ENCODE measurements at regions not wholly inside any gene's neighbourhood (a gene's known extent, or its start where the extent isn't known, plus 50 kb on each side); places are given as distances from the start of the nearest gene placed in this dataset.

DNA sequence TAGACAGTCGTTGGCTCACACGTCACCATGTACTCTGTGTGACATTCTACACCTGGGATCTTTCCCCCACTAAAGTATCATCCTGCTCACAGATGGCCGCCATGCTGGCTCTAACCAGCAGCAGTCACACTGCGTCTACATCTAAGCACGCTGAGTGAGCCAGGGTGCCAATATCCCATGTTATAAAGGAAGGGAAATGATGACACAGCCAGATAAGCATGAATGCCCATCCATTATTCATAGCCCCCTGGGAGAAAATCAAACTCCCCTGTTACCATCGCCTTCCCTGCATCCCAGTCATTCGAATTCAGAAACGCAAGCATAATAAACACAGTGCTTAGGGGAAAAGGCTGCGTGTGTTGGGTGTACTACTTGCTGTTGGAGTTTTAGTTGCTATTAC is 698.2 kb upstream of the AUTS2 start:
- Histone ChIP-seq H3K27me3 (ENCODE audit: control insufficient read depth in 1 of 2, insufficient read depth in 2 of 2, low read length in 2 of 2) (no peaks in the 10 kb centered on the region), H3K36me3 (ENCODE audit: control insufficient read depth in 1 of 2, insufficient read depth in 2 of 2, low read length in 2 of 2) (no peaks in the 10 kb centered on the region), H3K4me1 (ENCODE audit: control insufficient read depth in 1 of 2, insufficient read depth in 2 of 2, low read length in 2 of 2) (no peaks in the 10 kb centered on the region), H3K9ac (ENCODE audit: low read depth in 1 of 2, low read length in 2 of 2) (no peak overlapping the region), H3K4me3 (ENCODE audit: low read depth in 1 of 2, low read length in 2 of 2) (no peak overlapping the region), H3K27ac (ENCODE audit: low read depth, low read length) (no peak overlapping the region), H3K9me3 (ENCODE audit: control insufficient read depth in 1 of 2, low read length in 2 of 2) (peaks cover 0 to 3% of the 10 kb centered on the region in 2 donors)

DNA sequence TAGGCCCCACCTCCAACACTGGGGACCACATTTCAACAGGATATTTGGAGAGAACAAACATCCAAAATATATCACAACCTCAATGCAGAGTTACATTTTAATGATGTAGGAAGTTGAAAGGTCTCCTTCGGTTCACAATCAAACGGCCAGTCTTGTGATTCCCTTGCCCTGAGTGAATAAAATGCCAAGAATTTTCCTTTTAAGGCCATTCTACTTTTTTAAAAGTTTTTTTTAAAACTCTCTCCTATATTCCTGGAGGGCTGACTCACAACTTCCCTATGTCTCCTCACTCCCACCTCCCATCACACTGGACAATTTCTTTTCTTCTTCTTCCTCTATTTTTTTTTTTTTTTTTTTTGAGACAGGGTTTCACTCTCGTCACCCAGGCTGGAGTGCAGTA is 693.6 kb upstream of the AUTS2 start:
- Histone ChIP-seq H3K4me3 (ENCODE audit: low read depth in 1 of 2, low read length in 2 of 2) (no peak overlapping the region), H3K27ac (ENCODE audit: low read depth, low read length) (no peak overlapping the region), H3K9me3 (ENCODE audit: control insufficient read depth in 1 of 2, low read length in 2 of 2) (peaks cover 0 to 3% of the 10 kb centered on the region in 2 donors), H3K36me3 (ENCODE audit: control insufficient read depth in 1 of 2, insufficient read depth in 2 of 2, low read length in 2 of 2) (no peaks in the 10 kb centered on the region), H3K9ac (ENCODE audit: low read depth in 1 of 2, low read length in 2 of 2) (no peak overlapping the region), H3K4me1 (ENCODE audit: control insufficient read depth in 1 of 2, insufficient read depth in 2 of 2, low read length in 2 of 2) (no peaks in the 10 kb centered on the region), H3K27me3 (ENCODE audit: control insufficient read depth in 1 of 2, insufficient read depth in 2 of 2, low read length in 2 of 2) (no peaks in the 10 kb centered on the region)

DNA sequence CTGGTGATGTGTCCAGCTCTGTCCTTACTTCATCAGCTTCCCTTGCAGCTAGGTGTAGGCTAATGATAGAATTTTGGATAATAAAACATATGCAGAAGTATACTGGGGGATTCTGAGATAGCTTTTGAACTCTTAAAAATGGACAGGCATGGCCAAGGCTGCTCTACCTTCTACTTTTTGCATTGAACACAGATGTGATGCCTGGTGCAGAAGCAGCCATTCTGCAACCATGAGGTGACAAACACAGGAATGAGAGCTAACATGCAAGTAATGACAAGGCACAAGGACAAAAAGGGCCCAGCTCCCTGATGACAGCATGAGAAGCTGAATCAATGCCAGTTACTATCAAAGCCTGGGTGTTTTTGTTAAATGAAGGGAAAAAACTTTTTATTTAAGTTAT is 686.5 kb upstream of the AUTS2 start:
- no peaks in the 10 kb centered on the region for H3K9me3 ChIP-seq (ENCODE audit: control insufficient read depth in 1 of 2, low read length in 2 of 2)
- no peaks in the 10 kb centered on the region for H3K36me3 ChIP-seq (ENCODE audit: control insufficient read depth in 1 of 2, insufficient read depth in 2 of 2, low read length in 2 of 2)
- no peak overlapping the region for H3K27ac ChIP-seq (ENCODE audit: low read depth, low read length)
- no peaks in the 10 kb centered on the region for H3K27me3 ChIP-seq (ENCODE audit: control insufficient read depth in 1 of 2, insufficient read depth in 2 of 2, low read length in 2 of 2)
- H3K4me3 ChIP-seq (ENCODE audit: low read depth in 1 of 2, low read length in 2 of 2): no peak overlapping the region
- no peak overlapping the region for H3K9ac ChIP-seq (ENCODE audit: low read depth in 1 of 2, low read length in 2 of 2)
- H3K4me1 ChIP-seq (ENCODE audit: control insufficient read depth in 1 of 2, insufficient read depth in 2 of 2, low read length in 2 of 2): no peaks in the 10 kb centered on the region

DNA sequence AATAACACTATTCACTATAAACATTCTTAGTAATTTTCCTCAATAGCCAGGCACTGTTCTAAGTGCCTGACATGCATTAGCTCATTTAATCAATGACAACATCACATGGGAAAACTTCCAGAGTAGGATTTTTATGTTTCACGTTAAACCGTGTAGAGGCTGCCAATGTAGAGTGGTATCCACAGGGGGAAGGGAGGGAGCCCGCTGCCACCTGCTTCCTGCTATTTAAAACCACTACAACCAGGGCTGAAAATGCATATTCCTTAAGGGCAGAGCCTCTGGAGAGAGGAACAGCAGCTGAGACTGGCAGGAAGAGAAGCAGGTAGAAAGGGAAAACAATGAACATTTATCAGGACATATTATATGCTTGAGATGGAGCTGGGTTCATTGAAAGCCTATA is 684.3 kb upstream of the AUTS2 start:
- Histone ChIP-seq H3K9ac (ENCODE audit: low read depth in 1 of 2, low read length in 2 of 2) (no peak overlapping the region), H3K9me3 (ENCODE audit: control insufficient read depth in 1 of 2, low read length in 2 of 2) (peaks cover 4 to 5% of the 10 kb centered on the region in 2 donors), H3K4me1 (ENCODE audit: control insufficient read depth in 1 of 2, insufficient read depth in 2 of 2, low read length in 2 of 2) (no peaks in the 10 kb centered on the region), H3K27ac (ENCODE audit: low read depth, low read length) (no peak overlapping the region), H3K4me3 (ENCODE audit: low read depth in 1 of 2, low read length in 2 of 2) (no peak overlapping the region), H3K36me3 (ENCODE audit: control insufficient read depth in 1 of 2, insufficient read depth in 2 of 2, low read length in 2 of 2) (no peaks in the 10 kb centered on the region), H3K27me3 (ENCODE audit: control insufficient read depth in 1 of 2, insufficient read depth in 2 of 2, low read length in 2 of 2) (no peaks in the 10 kb centered on the region)

DNA sequence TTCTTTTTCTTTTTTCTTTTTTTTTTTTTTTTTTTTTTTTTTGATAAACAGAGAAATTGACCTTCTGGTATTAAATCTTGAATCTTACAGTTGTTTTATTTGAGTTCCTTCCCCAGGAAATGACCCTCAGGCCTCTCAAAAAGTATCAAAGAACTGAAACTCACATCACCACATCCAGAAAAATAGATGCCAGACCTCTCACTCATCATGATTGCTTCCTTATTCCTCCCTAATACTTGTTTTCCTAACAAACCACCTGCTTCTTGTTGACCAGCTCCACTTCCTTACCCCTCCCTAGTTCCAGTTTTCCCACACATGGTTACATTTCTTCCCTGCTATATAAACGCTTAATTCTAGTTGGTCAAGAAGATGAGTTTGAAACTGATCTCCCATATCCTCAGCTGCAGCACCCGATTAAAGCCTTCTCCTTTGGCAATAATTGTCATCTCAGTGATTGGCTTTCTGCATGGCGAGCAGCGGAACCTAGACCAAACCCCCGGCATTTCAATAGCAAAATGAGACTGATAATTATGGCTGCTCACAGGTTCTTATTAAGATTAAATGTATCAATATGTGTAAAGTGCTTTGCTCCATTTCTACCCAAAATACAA is 681.1 kb upstream of the AUTS2 start:
- no peak overlapping the region for H3K9ac ChIP-seq (ENCODE audit: low read depth in 1 of 2, low read length in 2 of 2)
- no peaks in the 10 kb centered on the region for H3K4me1 ChIP-seq (ENCODE audit: control insufficient read depth in 1 of 2, insufficient read depth in 2 of 2, low read length in 2 of 2)
- no peak overlapping the region for H3K4me3 ChIP-seq (ENCODE audit: low read depth in 1 of 2, low read length in 2 of 2)
- no peaks in the 10 kb centered on the region for H3K36me3 ChIP-seq (ENCODE audit: control insufficient read depth in 1 of 2, insufficient read depth in 2 of 2, low read length in 2 of 2)
- H3K27me3 ChIP-seq (ENCODE audit: control insufficient read depth in 1 of 2, insufficient read depth in 2 of 2, low read length in 2 of 2): no peaks in the 10 kb centered on the region
- no peak overlapping the region for H3K27ac ChIP-seq (ENCODE audit: low read depth, low read length)
- H3K9me3 ChIP-seq (ENCODE audit: control insufficient read depth in 1 of 2, low read length in 2 of 2): peaks cover 5 to 8% of the 10 kb centered on the region in 2 donors

DNA sequence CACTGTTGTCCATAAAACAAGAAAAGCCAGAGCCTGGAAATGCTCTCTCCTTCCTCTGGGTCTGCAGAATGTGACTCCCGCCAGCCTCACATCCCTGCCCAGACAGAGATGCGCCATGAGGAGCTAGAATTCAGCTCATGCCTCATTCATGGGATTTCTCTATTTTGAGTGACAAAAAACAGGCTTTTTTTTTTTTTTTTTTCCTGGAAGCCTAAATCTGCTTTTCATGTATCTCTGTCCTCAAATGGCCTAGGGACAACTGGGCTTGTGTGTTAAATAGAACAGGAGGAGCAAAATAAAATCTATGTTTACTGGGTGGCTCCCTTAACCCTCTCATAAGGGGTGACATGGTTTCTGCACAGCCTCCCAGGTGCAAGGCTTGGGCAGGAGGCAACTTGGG is 679.7 kb upstream of the AUTS2 start:
- H3K4me3 ChIP-seq (ENCODE audit: low read depth in 1 of 2, low read length in 2 of 2): no peak overlapping the region
- H3K36me3 ChIP-seq (ENCODE audit: control insufficient read depth in 1 of 2, insufficient read depth in 2 of 2, low read length in 2 of 2): no peaks in the 10 kb centered on the region
- H3K27me3 ChIP-seq (ENCODE audit: control insufficient read depth in 1 of 2, insufficient read depth in 2 of 2, low read length in 2 of 2): no peaks in the 10 kb centered on the region
- H3K9me3 ChIP-seq (ENCODE audit: control insufficient read depth in 1 of 2, low read length in 2 of 2): peaks cover 5 to 8% of the 10 kb centered on the region in 2 donors
- H3K9ac ChIP-seq (ENCODE audit: low read depth in 1 of 2, low read length in 2 of 2): no peak overlapping the region
- H3K27ac ChIP-seq (ENCODE audit: low read depth, low read length): no peak overlapping the region
- no peaks in the 10 kb centered on the region for H3K4me1 ChIP-seq (ENCODE audit: control insufficient read depth in 1 of 2, insufficient read depth in 2 of 2, low read length in 2 of 2)

DNA sequence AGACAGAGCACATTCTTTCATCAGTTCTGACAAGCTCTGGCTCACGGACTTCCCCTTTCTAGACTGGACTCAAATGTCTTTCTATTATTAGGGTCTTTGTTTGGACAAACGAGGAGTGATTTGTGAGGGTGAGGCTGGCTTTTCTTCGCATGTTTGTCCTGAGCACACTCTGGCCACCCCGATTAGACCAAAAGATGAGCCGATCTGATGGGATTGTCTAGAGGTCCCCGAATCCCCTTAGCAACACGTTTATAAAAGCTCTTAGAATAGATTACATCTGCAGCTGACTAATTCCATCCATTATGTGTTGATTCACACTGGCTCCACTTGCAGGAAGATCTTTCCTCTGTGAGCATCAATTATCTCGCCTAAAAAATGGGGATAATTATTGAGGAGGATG is 675.4 kb upstream of the AUTS2 start:
- Histone ChIP-seq H3K27ac (ENCODE audit: low read depth, low read length) (no peak overlapping the region), H3K27me3 (ENCODE audit: control insufficient read depth in 1 of 2, insufficient read depth in 2 of 2, low read length in 2 of 2) (no peaks in the 10 kb centered on the region), H3K9ac (ENCODE audit: low read depth in 1 of 2, low read length in 2 of 2) (no peak overlapping the region), H3K9me3 (ENCODE audit: control insufficient read depth in 1 of 2, low read length in 2 of 2) (peaks cover 0 to 4% of the 10 kb centered on the region in 2 donors), H3K4me3 (ENCODE audit: low read depth in 1 of 2, low read length in 2 of 2) (no peak overlapping the region), H3K4me1 (ENCODE audit: control insufficient read depth in 1 of 2, insufficient read depth in 2 of 2, low read length in 2 of 2) (no peaks in the 10 kb centered on the region), H3K36me3 (ENCODE audit: control insufficient read depth in 1 of 2, insufficient read depth in 2 of 2, low read length in 2 of 2) (no peaks in the 10 kb centered on the region)

DNA sequence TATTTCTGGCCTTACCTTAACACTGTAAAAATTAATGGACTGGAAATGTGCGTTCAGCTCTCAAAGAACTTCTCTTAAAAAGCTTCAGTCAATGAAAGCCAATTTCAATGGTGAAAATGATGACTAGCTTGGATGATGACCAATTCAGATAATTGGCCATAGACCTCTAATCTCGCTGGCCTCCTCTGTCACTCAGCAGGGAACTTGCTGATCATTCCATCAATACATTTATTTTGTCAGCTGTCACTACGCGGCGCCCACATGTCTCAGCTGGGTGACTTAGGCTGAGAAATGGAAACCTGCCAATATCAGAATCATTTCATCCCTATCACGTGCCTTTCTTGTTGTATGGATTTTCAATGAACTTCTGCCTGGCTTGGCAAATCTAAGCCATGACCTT is 673.0 kb upstream of the AUTS2 start:
- no peak overlapping the region for H3K27ac ChIP-seq (ENCODE audit: low read depth, low read length)
- no peaks in the 10 kb centered on the region for H3K36me3 ChIP-seq (ENCODE audit: control insufficient read depth in 1 of 2, insufficient read depth in 2 of 2, low read length in 2 of 2)
- no peak overlapping the region for H3K9ac ChIP-seq (ENCODE audit: low read depth in 1 of 2, low read length in 2 of 2)
- peaks cover 0 to 4% of the 10 kb centered on the region in 2 donors for H3K9me3 ChIP-seq (ENCODE audit: control insufficient read depth in 1 of 2, low read length in 2 of 2)
- H3K4me1 ChIP-seq (ENCODE audit: control insufficient read depth in 1 of 2, insufficient read depth in 2 of 2, low read length in 2 of 2): no peaks in the 10 kb centered on the region
- no peaks in the 10 kb centered on the region for H3K27me3 ChIP-seq (ENCODE audit: control insufficient read depth in 1 of 2, insufficient read depth in 2 of 2, low read length in 2 of 2)
- H3K4me3 ChIP-seq (ENCODE audit: low read depth in 1 of 2, low read length in 2 of 2): no peak overlapping the region

DNA sequence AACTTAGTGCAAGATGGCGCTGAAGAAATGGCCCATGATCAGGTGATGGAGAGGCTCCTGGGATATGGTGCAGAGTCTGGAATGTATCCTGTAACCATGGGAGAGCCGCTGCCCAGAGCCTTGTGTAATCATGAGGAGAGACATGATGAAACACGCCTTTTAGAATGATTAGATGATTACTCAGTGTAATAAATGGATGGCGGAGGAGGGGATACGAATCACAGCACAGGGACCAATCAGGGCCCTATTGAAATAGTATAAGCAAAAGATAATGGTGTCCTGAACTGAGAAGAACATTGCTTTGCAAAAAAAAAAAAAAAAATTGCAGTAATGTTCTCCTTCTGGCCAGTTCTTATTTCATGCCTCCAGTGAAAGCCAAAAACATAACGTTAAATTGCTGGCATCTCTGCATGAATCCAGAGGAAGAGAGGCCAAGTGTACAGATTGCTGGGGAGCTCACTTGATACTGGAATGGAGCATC is 668.5 kb upstream of the AUTS2 start:
- H3K4me1 ChIP-seq (ENCODE audit: control insufficient read depth in 1 of 2, insufficient read depth in 2 of 2, low read length in 2 of 2): no peaks in the 10 kb centered on the region
- no peaks in the 10 kb centered on the region for H3K27me3 ChIP-seq (ENCODE audit: control insufficient read depth in 1 of 2, insufficient read depth in 2 of 2, low read length in 2 of 2)
- peaks cover 0 to 4% of the 10 kb centered on the region in 2 donors for H3K9me3 ChIP-seq (ENCODE audit: control insufficient read depth in 1 of 2, low read length in 2 of 2)
- no peaks in the 10 kb centered on the region for H3K36me3 ChIP-seq (ENCODE audit: control insufficient read depth in 1 of 2, insufficient read depth in 2 of 2, low read length in 2 of 2)
- H3K4me3 ChIP-seq (ENCODE audit: low read depth in 1 of 2, low read length in 2 of 2): no peak overlapping the region
- no peak overlapping the region for H3K9ac ChIP-seq (ENCODE audit: low read depth in 1 of 2, low read length in 2 of 2)
- H3K27ac ChIP-seq (ENCODE audit: low read depth, low read length): no peak overlapping the region

DNA sequence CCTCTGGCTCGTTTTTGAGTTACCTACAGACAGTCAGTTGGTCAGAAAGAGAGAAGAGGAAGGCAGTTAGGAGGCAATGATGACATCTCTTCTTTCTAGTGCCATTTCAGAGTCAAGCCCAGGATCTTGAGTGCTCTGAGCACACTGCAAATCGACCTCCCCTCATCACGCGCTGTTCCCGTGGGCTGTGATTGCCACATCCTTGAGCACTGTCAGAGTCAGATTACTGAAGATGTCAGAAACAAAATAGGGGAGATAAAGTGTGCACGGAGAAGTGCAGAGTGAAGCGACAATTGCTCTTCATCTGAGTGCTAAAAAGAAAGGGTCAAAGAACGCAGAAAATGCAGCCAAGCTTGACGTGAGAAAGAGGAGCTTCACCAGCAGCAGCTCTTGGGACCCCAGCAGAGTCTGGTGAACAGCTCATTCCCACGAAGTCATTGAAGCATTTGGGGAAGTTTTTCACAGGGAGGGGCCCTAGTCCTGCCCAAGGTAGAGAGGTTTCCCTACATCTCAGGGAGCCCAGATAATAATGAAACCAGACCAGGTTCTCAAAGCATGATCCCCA is 661.7 kb upstream of the AUTS2 start:
- no peaks in the 10 kb centered on the region for H3K4me1 ChIP-seq (ENCODE audit: control insufficient read depth in 1 of 2, insufficient read depth in 2 of 2, low read length in 2 of 2)
- no peak overlapping the region for H3K9ac ChIP-seq (ENCODE audit: low read depth in 1 of 2, low read length in 2 of 2)
- no peak overlapping the region for H3K4me3 ChIP-seq (ENCODE audit: low read depth in 1 of 2, low read length in 2 of 2)
- no peak overlapping the region for H3K27ac ChIP-seq (ENCODE audit: low read depth, low read length)
- no peaks in the 10 kb centered on the region for H3K36me3 ChIP-seq (ENCODE audit: control insufficient read depth in 1 of 2, insufficient read depth in 2 of 2, low read length in 2 of 2)
- H3K27me3 ChIP-seq (ENCODE audit: control insufficient read depth in 1 of 2, insufficient read depth in 2 of 2, low read length in 2 of 2): no peaks in the 10 kb centered on the region
- H3K9me3 ChIP-seq (ENCODE audit: control insufficient read depth in 1 of 2, low read length in 2 of 2): peaks cover 0 to 4% of the 10 kb centered on the region in 2 donors
